IMR-90 (cell line): ENCODE measurements at regions not wholly inside any gene's neighbourhood (a gene's known extent, or its start where the extent isn't known, plus 50 kb on each side); places are given as distances from the start of the nearest gene placed in this dataset.

ENCODE experiments used
- ATAC-seq: fragments of 200-7000 bp; cut with Tn5 transposase; 2 replicates; pipeline ENCODE4 v1.9.1; 2020; ENCODE audit warnings: low read depth, mild to moderate bottlenecking, moderate library complexity
- BruUV-seq: library from RNA; stranded (reverse); fragments of 400-500 nt; replicated peaks from 2 replicates; lab custom pipeline; 2021; lab: Mats Ljungman, UMichigan
- CTCF ChIA-PET: fragments of 300-600 bp; formaldehyde crosslinking; extraction: SDS; loops from one replicate; lab custom pipeline; 2021; ENCODE audit warnings: antibody characterized with exemption; lab: Yijun Ruan, JAX
- POLR2A ChIA-PET: fragments of 300-600 bp; sonication (Branson Sonifier 250); formaldehyde crosslinking; loops from one replicate; lab custom pipeline; 2022; ENCODE audit warnings: antibody characterized with exemption; ENCODE audit not compliant: unreplicated experiment; lab: Charles Lee
- DNase-seq: peaks from one replicate; pipeline ENCODE4 v3.0.0; 2013
- H2AFZ ChIP-seq: replicated peaks from 2 replicates; pipeline ENCODE3; 2013; ENCODE audit warnings: low read length, mild to moderate bottlenecking; ENCODE audit not compliant: poor library complexity
- H2AK5ac ChIP-seq: 2 replicates; pipeline ENCODE4 v1.6.1; 2013; ENCODE audit warnings: low read depth, low read length, inconsistent platforms
- H2AK9ac ChIP-seq: replicated peaks from 2 replicates; pipeline ENCODE3; 2013; ENCODE audit warnings: mild to moderate bottlenecking, low read depth, low read length, moderate library complexity; ENCODE audit not compliant: poor library complexity
- H2BK120ac ChIP-seq: 2 replicates; pipeline ENCODE4 v1.6.1; 2013; ENCODE audit warnings: low read depth, low read length, inconsistent platforms
- H2BK15ac ChIP-seq: 3 replicates; pipeline ENCODE4 v1.6.1; 2013; ENCODE audit warnings: low read depth, low read length, inconsistent platforms
- H2BK20ac ChIP-seq: 2 replicates; pipeline ENCODE4 v1.6.1; 2013; ENCODE audit warnings: low read depth, mild to moderate bottlenecking, inconsistent platforms, low read length, moderate library complexity
- H2BK5ac ChIP-seq: 2 replicates; pipeline ENCODE4 v1.6.1; 2013; ENCODE audit warnings: mild to moderate bottlenecking, low read depth, low read length, inconsistent platforms; ENCODE audit not compliant: poor library complexity, severe bottlenecking
- H3K14ac ChIP-seq: replicated peaks from 2 replicates; pipeline ENCODE4 v1.6.1; 2013; ENCODE audit warnings: low read depth, low read length, inconsistent platforms
- H3K18ac ChIP-seq: 2 replicates; pipeline ENCODE4 v1.6.1; 2013; ENCODE audit warnings: low read depth, low read length, control low read depth
- H3K23ac ChIP-seq: 2 replicates; pipeline ENCODE4 v1.6.1; 2013; ENCODE audit warnings: low read depth, low read length, inconsistent platforms
- H3K27ac ChIP-seq: 2 replicates; pipeline ENCODE4 v1.5.1; 2013; ENCODE audit warnings: mild to moderate bottlenecking, control low read depth, low read length; ENCODE audit not compliant: insufficient read depth
- H3K27me3 ChIP-seq: 2 replicates; pipeline ENCODE4 v1.6.1; 2013; ENCODE audit warnings: low read length; ENCODE audit not compliant: control insufficient read depth, insufficient read depth
- H3K36me3 ChIP-seq: 2 replicates; pipeline ENCODE4 v1.6.1; 2013; ENCODE audit warnings: low read length, mixed read lengths; ENCODE audit not compliant: control insufficient read depth, insufficient read depth
- H3K4ac ChIP-seq: 2 replicates; pipeline ENCODE4 v1.6.1; 2013; ENCODE audit warnings: low read depth, low read length, inconsistent platforms
- H3K4me1 ChIP-seq: 2 replicates; pipeline ENCODE4 v1.6.1; 2013; ENCODE audit warnings: low read length, mixed read lengths; ENCODE audit not compliant: control insufficient read depth, insufficient read depth
- H3K4me2 ChIP-seq: 2 replicates; pipeline ENCODE4 v1.6.1; 2013; ENCODE audit warnings: low read depth, mild to moderate bottlenecking, control low read depth, low read length, moderate library complexity
- H3K4me3 ChIP-seq: 2 replicates; pipeline ENCODE4 v1.5.1; 2013; ENCODE audit warnings: low read depth, mild to moderate bottlenecking, control low read depth, low read length, moderate library complexity; ENCODE audit not compliant: insufficient read depth
- H3K56ac ChIP-seq: 2 replicates; pipeline ENCODE4 v1.6.1; 2013; ENCODE audit warnings: low read length, inconsistent platforms; ENCODE audit not compliant: insufficient read depth; ENCODE audit errors: extremely low read depth
- H3K79me1 ChIP-seq, 2 experiments: 2 replicates each; pipeline ENCODE4 v1.6.1; 2013; ENCODE audit warnings: low read length in 2 of 2, inconsistent platforms in 1 of 2, low read depth in 1 of 2
- H3K9ac ChIP-seq: 2 replicates; pipeline ENCODE4 v1.6.1; 2013; ENCODE audit warnings: low read depth, low read length, control low read depth
- H3K9me1 ChIP-seq: 2 replicates; pipeline ENCODE4 v1.6.1; 2013; ENCODE audit warnings: low read length, inconsistent platforms; ENCODE audit not compliant: insufficient read depth
- H3K9me3 ChIP-seq: 2 replicates; pipeline ENCODE4 v1.6.1; 2013; ENCODE audit warnings: low read length; ENCODE audit not compliant: control insufficient read depth, insufficient read depth
- H4K20me1 ChIP-seq: 2 replicates; pipeline ENCODE4 v1.6.1; 2013; ENCODE audit warnings: low read length, inconsistent platforms; ENCODE audit not compliant: insufficient read depth
- H4K5ac ChIP-seq: 2 replicates; pipeline ENCODE4 v1.6.1; 2013; ENCODE audit warnings: mild to moderate bottlenecking, low read depth, low read length, control low read depth
- H4K8ac ChIP-seq, 2 experiments: 2 replicates each; pipeline ENCODE4 v1.6.1; 2013; ENCODE audit warnings: low read depth in 2 of 2, low read length in 2 of 2, control low read depth in 1 of 2, inconsistent platforms in 1 of 2
- H4K91ac ChIP-seq: 2 replicates; pipeline ENCODE4 v1.6.1; 2013; ENCODE audit warnings: low read depth, low read length, inconsistent platforms; ENCODE audit not compliant: insufficient read depth
- CHD1 ChIP-seq: IDR thresholded peaks from 2 replicates; pipeline ENCODE4 v1.6.1; 2012; ENCODE audit warnings: low read depth, low read length, improper control_type of control experiment
- CTCF ChIP-seq: conservative IDR thresholded peaks from 2 replicates; pipeline ENCODE4 v1.5.1; 2012; ENCODE audit warnings: mild to moderate bottlenecking, low read depth, low read length, improper control_type of control experiment
- FOS ChIP-seq: fragments of 150-350 bp; IDR thresholded peaks from 2 replicates; pipeline ENCODE4 v1.6.1; 2016; ENCODE audit warnings: low read depth, low read length
- MAZ ChIP-seq: IDR thresholded peaks from 2 replicates; pipeline ENCODE4 v1.6.1; 2012; ENCODE audit warnings: low read depth, mild to moderate bottlenecking, low read length, improper control_type of control experiment, moderate library complexity, borderline replicate concordance
- POLR2A ChIP-seq: IDR thresholded peaks from 2 replicates; pipeline ENCODE4 v1.6.1; 2012; ENCODE audit warnings: mild to moderate bottlenecking, low read depth, low read length
- RCOR1 ChIP-seq: IDR thresholded peaks from 2 replicates; pipeline ENCODE4 v1.6.1; 2012; ENCODE audit warnings: mild to moderate bottlenecking, low read length, improper control_type of control experiment; ENCODE audit not compliant: insufficient replicate concordance
- RFX5 ChIP-seq: IDR thresholded peaks from 2 replicates; pipeline ENCODE4 v1.8.0; 2012; ENCODE audit warnings: low read depth, mild to moderate bottlenecking, low read length, moderate library complexity
- SMC3 ChIP-seq: fragments of 150-350 bp; IDR thresholded peaks from 2 replicates; pipeline ENCODE4 v1.6.1; 2016; ENCODE audit warnings: low read depth, mild to moderate bottlenecking, antibody characterized with exemption, low read length, moderate library complexity
- WGBS, 2 experiments: methylation state at CpG; one replicate each; pipeline versions ENCODE4 v1.1.5 to v1.1.7; 2013; ENCODE audit warnings: missing lambda C conversion rate in 2 of 2; ENCODE audit not compliant: insufficient read length in 1 of 2; ENCODE audit errors: extremely low coverage in 2 of 2; 5-methylcytosine and 5-hydroxymethylcytosine counted together
- dilution Hi-C: fragments of 300-500 bp; cut with HindIII; formaldehyde crosslinking; loops from one replicate; pipeline ENCODE4 v1.14.3; 2018; ENCODE audit warnings: low sequenced_read_pairs; ENCODE audit not compliant: unreplicated experiment
- in situ Hi-C: fragments of 300-500 bp; cut with MboI; formaldehyde crosslinking; loops from 3 replicates; pipeline ENCODE4 v1.14.3; 2019; ENCODE audit warnings: low sequenced_read_pairs, inconsistent platforms, mixed read lengths
- intact Hi-C: fragments of 100-400 bp; cut with micrococcal nuclease; formaldehyde crosslinking; loops from 2 replicates; pipeline ENCODE4 v1.10.0; 2022

GRCh38 chr5:92778261-92778660 lies 802.8 kb downstream of the NR2F1-AS1 start:
- Histone ChIP-seq H3K4me3 (no peak overlapping the region), H3K14ac (no peak overlapping the region), H2AFZ (no peak overlapping the region), H4K5ac (no peak overlapping the region), H3K23ac (no peak overlapping the region), H2AK9ac (no peak overlapping the region), H3K18ac (no peak overlapping the region; the same call in 1 of the 2 replicates), H2BK20ac (no peak overlapping the region), H2BK120ac (no peak overlapping the region), H3K9ac (no peak overlapping the region), H4K20me1 (no peaks in the 10 kb centered on the region), H3K56ac (no peak overlapping the region), H2BK5ac (no peak overlapping the region), H3K9me3 (no peaks in the 10 kb centered on the region), H3K27me3 (no peaks in the 10 kb centered on the region), H3K9me1 (no peaks in the 10 kb centered on the region), H3K27ac (no peak overlapping the region), H3K4ac (no peak overlapping the region), H3K36me3 (no peaks in the 10 kb centered on the region), H4K8ac (no peak overlapping the region), H4K91ac (no peak overlapping the region), H3K4me2 (no peak overlapping the region), H2AK5ac (no peak overlapping the region), H2BK15ac (no peak overlapping the region), H3K4me1 (peaks cover 2% of the 10 kb centered on the region; the same call in 1 of the 2 replicates), H3K79me1 (no peaks in the 10 kb centered on the region)
- in situ Hi-C loops (no loop called here), dilution Hi-C loops (no loop called here), intact Hi-C loops (no loop called here)
- DNase-seq, result no peak
- no peak for TF ChIP-seq SMC3
- no peak for TF ChIP-seq CHD1
- TF ChIP-seq POLR2A, result no peak
- no peak for TF ChIP-seq MAZ
- no peak for TF ChIP-seq RFX5
- TF ChIP-seq RCOR1, result no peak
- TF ChIP-seq CTCF, result no peak
- TF ChIP-seq FOS, result no peak
- ChIA-PET CTCF (no interaction called here), POLR2A (no interaction called here)
- no TSS peak for BruUV-seq
- WGBS, 2 experiments, result no CpG with 5 or more reads among the region's 3 CpGs
- no peak for ATAC-seq
